ENCODE measurements at regions not wholly inside any gene's neighbourhood (a gene's known extent, or its start where the extent isn't known, plus 50 kb on each side); places are given as distances from the start of the nearest gene placed in this dataset.

GRCh38 chr12:86669010-86669409, 412.8 kb upstream of the MGAT4C start:
- TF ChIP-seq ZNF274 (IDR thresholded peaks at IDR 0.05; ENCODE audit: low read depth, low read length) (no peak), YY1 (IDR thresholded peaks at IDR 0.05; ENCODE audit: insufficient read depth, insufficient read length) (no peak)
